A673 (cell line): ENCODE measurements at regions not wholly inside any gene's neighbourhood (a gene's known extent, or its start where the extent isn't known, plus 50 kb on each side); places are given as distances from the start of the nearest gene placed in this dataset.

Source experiments
- EZH2 ChIP-seq: fragments of 200-600 bp; sonication (generic); IDR thresholded peaks from 2 replicates; pipeline ENCODE4 v1.6.1; 2017; ENCODE audit warnings: borderline replicate concordance, low read depth, mild to moderate bottlenecking, mixed read lengths, antibody characterized with exemption, low read length; ENCODE audit not compliant: poor library complexity, severe bottlenecking
- TF ChIP-seq, protein P1 (sequence below): fragments of 300-800, 200-600 bp; sonication (generic); conservative IDR thresholded peaks from 2 replicates; pipeline ENCODE4 v1.5.1; 2017; ENCODE audit warnings: low read depth, mild to moderate bottlenecking, antibody characterized with exemption, low read length, moderate library complexity, mixed read lengths

DNA sequence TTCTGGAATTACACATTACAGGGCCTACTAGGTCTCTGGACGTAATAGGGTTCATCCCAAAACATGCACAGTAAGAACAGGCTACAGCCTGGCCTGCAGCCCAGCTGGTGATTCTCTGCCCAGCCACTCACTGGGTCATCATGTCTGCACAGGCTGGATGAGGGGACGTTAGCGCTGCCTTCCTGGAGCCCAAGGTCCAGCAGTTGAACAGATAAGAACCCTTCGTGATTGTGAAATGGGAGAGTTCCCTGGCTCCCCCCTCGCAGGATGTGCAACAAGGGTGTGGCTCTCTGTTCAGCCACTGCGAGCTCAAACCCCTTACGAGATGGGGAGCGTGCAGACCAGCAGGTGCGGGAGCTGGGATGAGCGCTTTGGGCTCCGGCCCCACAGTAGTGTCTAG lies 200.0 kb upstream of the CDH5 start:
- no peak for TF ChIP-seq EZH2
- TF ChIP-seq, protein P1, sequence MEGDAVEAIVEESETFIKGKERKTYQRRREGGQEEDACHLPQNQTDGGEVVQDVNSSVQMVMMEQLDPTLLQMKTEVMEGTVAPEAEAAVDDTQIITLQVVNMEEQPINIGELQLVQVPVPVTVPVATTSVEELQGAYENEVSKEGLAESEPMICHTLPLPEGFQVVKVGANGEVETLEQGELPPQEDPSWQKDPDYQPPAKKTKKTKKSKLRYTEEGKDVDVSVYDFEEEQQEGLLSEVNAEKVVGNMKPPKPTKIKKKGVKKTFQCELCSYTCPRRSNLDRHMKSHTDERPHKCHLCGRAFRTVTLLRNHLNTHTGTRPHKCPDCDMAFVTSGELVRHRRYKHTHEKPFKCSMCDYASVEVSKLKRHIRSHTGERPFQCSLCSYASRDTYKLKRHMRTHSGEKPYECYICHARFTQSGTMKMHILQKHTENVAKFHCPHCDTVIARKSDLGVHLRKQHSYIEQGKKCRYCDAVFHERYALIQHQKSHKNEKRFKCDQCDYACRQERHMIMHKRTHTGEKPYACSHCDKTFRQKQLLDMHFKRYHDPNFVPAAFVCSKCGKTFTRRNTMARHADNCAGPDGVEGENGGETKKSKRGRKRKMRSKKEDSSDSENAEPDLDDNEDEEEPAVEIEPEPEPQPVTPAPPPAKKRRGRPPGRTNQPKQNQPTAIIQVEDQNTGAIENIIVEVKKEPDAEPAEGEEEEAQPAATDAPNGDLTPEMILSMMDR, result no peak
